Epithelial cell of esophagus (primary cell): ENCODE measurements at regions not wholly inside any gene's neighbourhood (a gene's known extent, or its start where the extent isn't known, plus 50 kb on each side); places are given as distances from the start of the nearest gene placed in this dataset.

Experiments
- DNase-seq: peaks from one replicate; pipeline ENCODE4 v3.0.0; 2010; ENCODE audit warnings: low read depth
- H3K4me3 ChIP-seq: 2 replicates; pipeline ENCODE4 v1.5.1; 2011; ENCODE audit warnings: mild to moderate bottlenecking, low read length, control low read depth
- TF ChIP-seq, protein P1 (sequence below): IDR thresholded peaks from 2 replicates; pipeline ENCODE4 v1.5.1; 2011; ENCODE audit warnings: low read depth, mild to moderate bottlenecking, low read length, control low read depth, inconsistent platforms; ENCODE audit not compliant: insufficient read depth; ENCODE audit errors: missing control alignments

DNA sequence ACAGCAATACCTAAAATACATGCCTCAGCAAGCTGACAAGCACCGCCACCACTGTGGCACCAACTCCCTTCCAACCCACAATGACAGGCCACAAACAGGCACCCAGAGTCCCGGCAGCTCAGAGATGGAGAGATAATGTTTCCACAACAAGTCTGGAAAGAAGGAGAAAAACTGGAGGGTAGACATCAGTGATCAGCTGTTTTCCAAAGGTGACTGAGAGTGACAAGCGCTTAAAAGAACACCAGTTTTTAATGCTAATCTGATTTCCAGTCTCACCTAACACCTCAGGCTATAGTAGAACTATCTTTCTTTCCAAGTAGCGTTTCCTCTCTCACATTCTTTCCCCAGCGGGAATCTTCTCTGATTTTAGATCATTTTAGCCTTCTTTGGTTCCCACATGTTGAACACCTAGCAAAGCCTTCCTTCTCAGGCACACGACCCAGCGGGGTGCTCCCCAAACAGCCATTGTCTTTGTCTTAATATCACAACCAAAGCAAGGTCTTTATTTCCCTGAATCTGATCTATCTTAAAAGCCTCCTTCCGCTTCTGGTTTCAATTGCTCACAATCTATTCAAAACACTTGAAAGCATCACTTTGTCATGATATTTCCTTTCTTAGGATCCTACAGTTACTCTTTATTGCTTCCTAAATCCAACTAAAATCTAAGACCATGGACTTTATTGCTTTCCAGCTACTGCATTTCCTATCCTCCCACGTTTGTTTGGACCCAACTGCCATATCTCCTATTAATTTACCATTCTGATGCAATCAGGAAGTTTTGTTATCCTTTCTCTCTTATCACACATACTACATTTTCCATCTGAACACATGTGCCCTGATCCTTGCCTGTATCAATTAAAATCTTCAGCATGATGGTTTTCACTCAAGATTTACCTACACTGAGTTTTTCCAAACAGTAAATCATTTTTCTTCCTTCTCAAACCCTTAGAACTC is 282.7 kb downstream of the ADGB start:
- TF ChIP-seq, protein P1, sequence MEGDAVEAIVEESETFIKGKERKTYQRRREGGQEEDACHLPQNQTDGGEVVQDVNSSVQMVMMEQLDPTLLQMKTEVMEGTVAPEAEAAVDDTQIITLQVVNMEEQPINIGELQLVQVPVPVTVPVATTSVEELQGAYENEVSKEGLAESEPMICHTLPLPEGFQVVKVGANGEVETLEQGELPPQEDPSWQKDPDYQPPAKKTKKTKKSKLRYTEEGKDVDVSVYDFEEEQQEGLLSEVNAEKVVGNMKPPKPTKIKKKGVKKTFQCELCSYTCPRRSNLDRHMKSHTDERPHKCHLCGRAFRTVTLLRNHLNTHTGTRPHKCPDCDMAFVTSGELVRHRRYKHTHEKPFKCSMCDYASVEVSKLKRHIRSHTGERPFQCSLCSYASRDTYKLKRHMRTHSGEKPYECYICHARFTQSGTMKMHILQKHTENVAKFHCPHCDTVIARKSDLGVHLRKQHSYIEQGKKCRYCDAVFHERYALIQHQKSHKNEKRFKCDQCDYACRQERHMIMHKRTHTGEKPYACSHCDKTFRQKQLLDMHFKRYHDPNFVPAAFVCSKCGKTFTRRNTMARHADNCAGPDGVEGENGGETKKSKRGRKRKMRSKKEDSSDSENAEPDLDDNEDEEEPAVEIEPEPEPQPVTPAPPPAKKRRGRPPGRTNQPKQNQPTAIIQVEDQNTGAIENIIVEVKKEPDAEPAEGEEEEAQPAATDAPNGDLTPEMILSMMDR = no peak
- DNase-seq = no peak
- no peak overlapping the region for H3K4me3 ChIP-seq

DNA sequence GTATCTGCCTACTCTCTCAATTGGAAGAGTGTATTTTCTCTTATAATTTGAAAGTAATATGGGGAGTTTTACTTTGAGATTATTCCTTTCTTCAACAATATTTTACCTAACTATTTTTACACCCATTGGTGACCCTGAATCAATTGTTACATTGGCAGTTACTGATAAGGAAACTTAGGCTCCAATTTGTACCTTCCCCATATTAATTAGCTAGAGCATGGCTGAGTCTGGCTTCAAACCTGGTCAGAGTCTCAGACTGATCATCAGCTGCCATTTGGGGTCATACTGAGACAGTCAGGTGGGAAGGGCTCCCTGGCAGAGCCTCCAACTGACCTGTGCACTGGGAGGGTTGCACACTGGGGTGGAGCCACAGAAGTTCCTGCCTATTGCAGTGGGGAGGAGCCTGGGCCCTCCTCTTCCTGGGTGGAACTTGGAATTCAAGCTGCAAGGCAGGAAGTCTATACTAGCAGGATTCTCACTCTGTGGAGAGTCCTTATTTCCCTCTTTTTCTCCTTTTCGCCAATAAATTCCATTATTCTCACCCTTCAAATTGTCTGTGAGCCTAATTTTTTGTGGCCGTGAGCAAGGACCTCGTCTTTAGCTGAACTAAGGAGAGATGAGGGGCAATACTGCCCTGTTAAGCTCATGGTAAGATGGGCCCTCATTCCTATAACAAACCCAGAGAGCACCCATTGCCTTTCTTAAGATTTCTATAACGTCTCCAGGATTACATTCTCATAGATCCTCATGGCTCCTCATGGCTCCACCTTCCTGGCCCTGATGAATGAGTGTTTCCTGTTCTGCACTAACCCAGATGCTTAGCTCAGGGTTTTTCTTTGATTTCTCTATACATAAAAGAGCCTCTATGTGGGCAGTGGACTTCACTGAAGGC is 285.1 kb downstream of the ADGB start:
- TF ChIP-seq, protein P1 = no peak
- DNase-seq = no peak

DNA sequence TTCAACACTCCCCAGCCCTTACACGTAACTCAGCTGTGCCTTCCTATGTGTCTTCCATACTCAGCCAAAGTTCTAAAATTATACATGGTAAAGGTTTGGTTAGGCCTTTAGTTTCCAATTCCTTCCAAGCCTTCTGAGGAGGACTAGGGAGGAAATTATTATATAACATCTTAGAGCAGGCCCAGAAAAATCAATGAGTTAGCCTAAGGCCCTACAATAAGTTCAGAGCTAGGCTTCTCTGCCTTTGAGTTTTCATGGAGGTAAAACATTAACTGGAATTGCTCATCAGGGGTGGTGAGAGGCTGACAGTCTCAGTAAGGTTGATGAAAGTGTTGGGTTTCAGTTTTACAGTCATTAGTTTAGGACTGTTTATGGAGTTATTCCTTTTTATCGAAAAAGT is 286.0 kb downstream of the ADGB start:
- DNase-seq = no peak
- TF ChIP-seq, protein P1 = no peak
- no peak overlapping the region for H3K4me3 ChIP-seq

More for the DNA sequence above, 285.1 kb downstream of the ADGB start:
- H3K4me3 ChIP-seq = no peak overlapping the region

DNA sequence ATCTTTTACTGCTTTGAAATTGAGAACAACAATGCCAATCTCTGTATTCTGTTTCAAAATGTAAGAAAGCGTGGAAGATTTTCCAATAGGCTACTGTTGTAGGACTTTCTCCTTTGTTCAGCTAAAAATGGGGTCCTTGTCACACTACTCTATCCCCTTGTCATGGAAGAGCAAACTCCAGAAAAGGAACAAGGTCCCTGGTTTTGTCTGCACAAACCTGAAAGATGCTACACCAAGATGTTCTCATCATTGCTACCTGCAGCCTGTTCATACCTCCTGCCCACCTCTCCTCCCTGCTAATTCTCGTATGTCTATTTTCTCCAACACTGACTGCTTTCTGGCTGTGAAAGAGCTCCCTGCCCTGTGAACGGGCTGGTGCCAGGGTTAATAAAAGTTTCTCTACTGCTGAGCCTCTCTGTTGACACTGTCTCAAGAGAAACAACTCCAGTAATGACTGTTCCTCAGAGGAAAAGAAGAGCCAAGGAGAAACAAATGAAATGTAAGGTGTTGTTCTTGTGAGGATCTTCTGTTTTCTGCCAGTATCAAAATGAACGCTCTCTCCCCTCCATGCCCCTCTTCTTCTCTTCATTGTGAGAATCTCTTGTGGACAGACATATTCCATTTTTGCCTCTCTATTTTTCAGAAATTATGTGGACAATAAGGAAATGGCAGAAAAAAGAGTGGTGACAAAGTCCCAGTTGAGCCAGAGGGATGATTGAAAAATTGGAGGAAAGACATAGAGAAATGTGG is 287.1 kb downstream of the ADGB start:
- H3K4me3 ChIP-seq = no peak overlapping the region
- TF ChIP-seq, protein P1 = no peak
- DNase-seq = no peak

DNA sequence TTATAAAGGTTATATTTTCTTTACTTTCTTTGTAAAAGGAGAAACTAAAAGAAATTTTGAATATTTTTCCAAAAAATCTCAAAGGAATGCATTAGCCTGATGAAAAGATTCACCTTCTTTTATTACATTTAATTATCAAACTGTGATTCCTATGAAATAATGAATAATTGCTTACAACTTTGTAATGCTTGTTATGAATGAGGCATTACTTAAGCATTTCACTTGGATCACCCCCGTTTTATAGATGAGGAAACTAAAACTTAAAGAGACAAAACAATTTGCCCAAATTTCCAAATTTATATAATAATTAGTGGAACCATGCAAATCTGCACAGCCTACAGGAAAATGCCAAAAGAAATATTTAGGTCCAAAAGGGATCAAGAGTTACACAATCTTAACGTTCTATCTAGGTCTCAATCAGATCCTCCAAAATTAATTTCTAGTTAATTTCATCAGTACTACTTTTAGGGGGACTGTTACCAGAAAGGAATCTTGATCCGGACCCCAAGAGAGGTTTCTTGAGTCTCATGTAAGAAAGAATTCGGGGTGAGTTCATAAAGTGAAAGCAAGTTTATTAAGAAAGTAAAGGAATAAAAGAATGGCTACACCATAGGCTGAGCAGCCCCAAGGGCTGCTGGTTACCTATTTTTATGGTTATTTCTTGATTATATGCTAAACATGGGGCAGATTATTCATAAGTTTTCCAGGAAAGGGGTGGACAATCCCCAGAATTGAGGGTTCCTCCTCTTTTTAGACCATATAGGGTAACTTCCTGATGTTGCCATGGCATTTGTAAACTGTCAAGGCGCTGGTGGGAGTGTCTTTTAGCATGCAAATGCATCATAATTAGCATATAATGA is 288.0 kb downstream of the ADGB start:
- H3K4me3 ChIP-seq = no peak overlapping the region
- TF ChIP-seq, protein P1 = no peak
- no peak for DNase-seq
